Left ventricle myocardium inferior (tissue), 1 donor: ENCODE measurements at regions not wholly inside any gene's neighbourhood (a gene's known extent, or its start where the extent isn't known, plus 50 kb on each side); places are given as distances from the start of the nearest gene placed in this dataset.

Source experiments
- DNase-seq: peaks from one replicate; pipeline ENCODE4 v3.0.0-alpha.2; 2020
- H3K27ac ChIP-seq: fragments of 200-600 bp; replicated peaks from 2 replicates; pipeline ENCODE4 v1.8.0; 2021
- H3K27me3 ChIP-seq: fragments of 200-600 bp; 2 replicates; pipeline ENCODE4 v1.8.0; 2021; ENCODE audit warnings: low read depth
- H3K36me3 ChIP-seq: fragments of 200-600 bp; 2 replicates; pipeline ENCODE4 v1.8.0; 2021
- H3K4me1 ChIP-seq: fragments of 200-600 bp; 2 replicates; pipeline ENCODE4 v1.8.0; 2021
- H3K4me3 ChIP-seq: fragments of 200-600 bp; 2 replicates; pipeline ENCODE4 v1.8.0; 2021; ENCODE audit warnings: mild to moderate bottlenecking, moderate library complexity
- H3K9me3 ChIP-seq: fragments of 200-600 bp; replicated peaks from 2 replicates; pipeline ENCODE4 v1.8.0; 2021
- intact Hi-C: fragments of 100-400 bp; cut with micrococcal nuclease; formaldehyde crosslinking; loops from one replicate; pipeline ENCODE4 v1.11.0; 2022
- TF ChIP-seq, protein P1 (sequence below): fragments of 200-600 bp; IDR thresholded peaks from 2 replicates; pipeline ENCODE4 v1.8.0; 2021; ENCODE audit warnings: antibody characterized with exemption, mild to moderate bottlenecking, borderline replicate concordance
- donor health status: DM: no; HTN: yes; CAD: no; lungs with severe emphysema.

DNA sequence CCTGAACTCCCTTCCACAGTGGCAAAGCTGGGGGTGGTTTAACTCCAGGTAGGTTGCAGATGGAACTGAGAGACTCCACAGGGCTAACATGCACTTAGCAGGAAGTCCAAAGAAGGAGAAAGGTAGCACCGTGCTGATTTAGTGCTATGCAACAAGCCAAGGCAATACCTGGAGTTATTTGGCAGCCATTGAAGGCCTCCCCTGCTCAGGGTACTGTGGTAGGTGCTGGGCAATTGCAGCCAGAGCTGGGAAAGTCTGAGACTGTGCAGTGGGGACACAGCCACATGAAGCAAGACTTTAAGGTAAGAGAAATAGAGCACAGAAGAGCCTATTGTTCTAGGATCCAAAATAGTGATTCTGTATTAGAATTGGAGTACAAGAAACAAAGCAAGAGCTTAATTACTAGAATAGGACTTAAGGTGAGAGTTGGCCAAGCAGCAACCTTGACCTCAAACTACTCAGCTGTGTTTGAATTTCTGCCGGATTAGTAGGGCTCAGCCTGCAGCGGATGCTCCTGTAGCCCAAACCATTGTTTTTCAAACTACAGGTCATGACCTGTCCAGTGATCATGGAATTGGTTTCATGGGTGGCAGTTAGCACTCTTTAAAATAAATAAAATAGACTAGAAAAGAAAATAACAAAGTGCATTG lies 80.8 kb upstream of the STMND1 start:
- Histone ChIP-seq H3K27ac (no peak overlapping the region), H3K4me3 (no peak overlapping the region), H3K9me3 (peaks cover 21% of the 10 kb centered on the region), H3K4me1 (peaks cover 3% of the 10 kb centered on the region), H3K27me3 (peaks cover 3% of the 10 kb centered on the region), H3K36me3 (no peaks in the 10 kb centered on the region)
- DNase-seq = no peak
- TF ChIP-seq, protein P1, sequence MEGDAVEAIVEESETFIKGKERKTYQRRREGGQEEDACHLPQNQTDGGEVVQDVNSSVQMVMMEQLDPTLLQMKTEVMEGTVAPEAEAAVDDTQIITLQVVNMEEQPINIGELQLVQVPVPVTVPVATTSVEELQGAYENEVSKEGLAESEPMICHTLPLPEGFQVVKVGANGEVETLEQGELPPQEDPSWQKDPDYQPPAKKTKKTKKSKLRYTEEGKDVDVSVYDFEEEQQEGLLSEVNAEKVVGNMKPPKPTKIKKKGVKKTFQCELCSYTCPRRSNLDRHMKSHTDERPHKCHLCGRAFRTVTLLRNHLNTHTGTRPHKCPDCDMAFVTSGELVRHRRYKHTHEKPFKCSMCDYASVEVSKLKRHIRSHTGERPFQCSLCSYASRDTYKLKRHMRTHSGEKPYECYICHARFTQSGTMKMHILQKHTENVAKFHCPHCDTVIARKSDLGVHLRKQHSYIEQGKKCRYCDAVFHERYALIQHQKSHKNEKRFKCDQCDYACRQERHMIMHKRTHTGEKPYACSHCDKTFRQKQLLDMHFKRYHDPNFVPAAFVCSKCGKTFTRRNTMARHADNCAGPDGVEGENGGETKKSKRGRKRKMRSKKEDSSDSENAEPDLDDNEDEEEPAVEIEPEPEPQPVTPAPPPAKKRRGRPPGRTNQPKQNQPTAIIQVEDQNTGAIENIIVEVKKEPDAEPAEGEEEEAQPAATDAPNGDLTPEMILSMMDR = no peak
- intact Hi-C loops = no loop called here

DNA sequence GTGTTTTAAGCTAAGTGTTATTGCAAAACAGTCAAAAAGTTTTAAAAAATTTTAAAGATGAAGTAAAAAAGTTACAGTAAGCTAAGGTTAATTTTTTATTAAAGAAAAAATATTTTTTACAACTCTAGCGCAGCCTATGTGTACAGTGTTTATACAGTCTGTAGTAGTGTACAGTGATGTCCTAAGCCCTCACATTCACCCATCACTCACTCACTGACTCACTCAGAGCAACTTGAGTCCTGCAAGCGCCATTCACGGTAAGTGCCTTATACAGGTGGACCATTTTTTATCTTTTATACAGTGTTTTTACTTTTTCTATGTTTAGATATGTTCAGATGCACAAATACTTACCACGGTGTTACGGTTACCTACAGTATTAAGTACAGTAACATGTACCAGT lies 83.4 kb upstream of the STMND1 start:
- Histone ChIP-seq H3K9me3 (no peaks in the 10 kb centered on the region), H3K4me1 (peaks cover 6% of the 10 kb centered on the region), H3K36me3 (no peaks in the 10 kb centered on the region), H3K27me3 (peaks cover 12% of the 10 kb centered on the region), H3K27ac (no peak overlapping the region), H3K4me3 (no peak overlapping the region)
- TF ChIP-seq, protein P1 = no peak
- DNase-seq = no peak
- intact Hi-C loops = no loop called here

DNA sequence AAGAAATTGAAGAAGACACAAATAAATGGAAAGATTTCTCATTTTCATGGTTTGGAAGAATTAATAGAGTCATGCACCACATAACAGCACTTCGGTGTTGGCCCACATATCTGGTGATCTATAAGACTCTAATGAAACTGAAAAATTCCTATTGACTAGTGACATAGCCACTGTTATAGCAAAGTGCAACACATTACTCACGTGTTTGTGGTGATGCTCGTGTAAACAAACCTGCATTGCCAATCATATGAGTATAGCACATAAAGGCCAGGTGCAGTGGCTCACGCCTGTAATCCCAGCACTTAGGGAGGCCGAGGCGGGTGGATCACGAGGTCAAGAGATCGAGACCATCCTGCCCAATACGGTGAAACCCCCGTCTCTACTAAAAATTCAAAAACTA lies 84.4 kb upstream of the STMND1 start:
- Histone ChIP-seq H3K4me3 (no peak overlapping the region), H3K36me3 (no peaks in the 10 kb centered on the region), H3K27ac (no peak overlapping the region), H3K27me3 (peaks cover 15% of the 10 kb centered on the region), H3K4me1 (peaks cover 14% of the 10 kb centered on the region), H3K9me3 (no peaks in the 10 kb centered on the region)
- intact Hi-C loops = no loop called here
- no peak for DNase-seq
- TF ChIP-seq, protein P1 = no peak

DNA sequence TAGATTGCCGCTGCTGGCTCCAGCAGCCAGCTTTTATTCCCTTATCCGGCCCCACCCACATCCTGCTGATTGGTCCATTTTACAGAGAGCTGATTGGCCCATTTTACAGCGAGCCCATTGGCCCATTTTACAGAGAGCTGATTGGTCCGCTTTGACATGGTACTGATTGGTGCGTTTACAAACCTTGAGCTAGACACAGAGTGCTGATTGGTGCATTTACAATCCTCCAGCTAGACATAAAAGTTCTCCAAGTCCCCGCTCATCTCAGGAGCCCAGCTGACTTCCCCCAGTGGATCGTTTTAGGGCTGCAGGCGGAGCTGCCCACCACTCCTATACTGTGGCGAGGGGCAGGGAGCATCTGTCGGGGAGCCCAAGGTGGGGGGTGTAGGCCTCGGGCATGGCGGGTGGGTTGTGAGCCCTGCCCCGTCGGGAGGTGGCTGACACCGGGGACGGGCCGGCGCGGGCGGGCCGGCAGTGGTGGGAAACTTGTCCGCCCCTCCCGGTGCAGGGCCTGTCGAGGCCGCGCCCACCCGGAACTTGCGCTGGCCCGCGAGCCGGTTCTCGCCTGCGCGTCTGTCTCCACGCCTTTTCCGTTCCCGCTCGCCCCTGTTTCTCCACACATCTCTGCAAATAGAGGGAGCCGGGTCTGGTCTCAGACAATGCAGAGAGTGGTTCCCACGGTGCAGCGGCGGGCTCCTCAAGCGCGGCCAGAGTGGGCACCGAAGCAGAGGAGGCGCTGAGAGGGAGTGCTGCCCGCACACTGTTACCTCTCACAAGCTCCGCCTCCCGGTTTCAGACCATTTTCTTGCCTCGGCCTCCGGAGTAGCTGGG lies 86.1 kb upstream of the STMND1 start:
- peaks cover 21% of the 10 kb centered on the region for H3K27me3 ChIP-seq
- no peak overlapping the region for H3K27ac ChIP-seq
- peak overlapping the region; percentile 66 for H3K4me3 ChIP-seq
- no peaks in the 10 kb centered on the region for H3K9me3 ChIP-seq
- TF ChIP-seq, protein P1 = no peak
- intact Hi-C loops = no loop called here
- H3K4me1 ChIP-seq = peaks cover 18% of the 10 kb centered on the region
- no peaks in the 10 kb centered on the region for H3K36me3 ChIP-seq
- peak; percentile 29 for DNase-seq

DNA sequence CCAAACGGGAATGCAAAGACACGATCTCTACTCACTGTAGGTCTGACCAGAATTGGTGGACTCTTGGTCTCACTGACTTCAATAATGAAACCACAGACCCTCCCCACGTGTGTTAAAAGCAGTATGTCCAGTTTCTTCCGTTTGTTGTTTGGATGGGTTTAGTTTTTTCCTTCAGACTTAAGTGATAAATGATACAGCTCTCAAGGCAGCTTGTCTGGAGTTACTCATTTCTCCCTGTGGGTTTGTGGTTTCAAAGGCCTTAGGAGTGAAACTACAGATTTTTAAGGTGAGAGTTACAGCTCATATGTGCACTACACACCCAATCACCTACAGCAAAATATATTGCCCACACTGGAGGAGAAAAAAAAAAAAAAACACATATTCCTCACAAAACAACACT lies 86.7 kb upstream of the STMND1 start:
- no peak overlapping the region for H3K27ac ChIP-seq
- peaks cover 18% of the 10 kb centered on the region for H3K4me1 ChIP-seq
- H3K4me3 ChIP-seq = no peak overlapping the region
- TF ChIP-seq, protein P1 = no peak
- no peak for DNase-seq
- peaks cover 23% of the 10 kb centered on the region for H3K27me3 ChIP-seq
- no peaks in the 10 kb centered on the region for H3K36me3 ChIP-seq
- H3K9me3 ChIP-seq = no peaks in the 10 kb centered on the region
- intact Hi-C loops = no loop called here
